ENCODE measurements at regions not wholly inside any gene's neighbourhood (a gene's known extent, or its start where the extent isn't known, plus 50 kb on each side); places are given as distances from the start of the nearest gene placed in this dataset.
"Not testable (repeated sequence)": the region's sequence is repeated elsewhere in the genome, so short reads cannot be mapped to it uniquely, and the experiment has no call there.

DNA sequence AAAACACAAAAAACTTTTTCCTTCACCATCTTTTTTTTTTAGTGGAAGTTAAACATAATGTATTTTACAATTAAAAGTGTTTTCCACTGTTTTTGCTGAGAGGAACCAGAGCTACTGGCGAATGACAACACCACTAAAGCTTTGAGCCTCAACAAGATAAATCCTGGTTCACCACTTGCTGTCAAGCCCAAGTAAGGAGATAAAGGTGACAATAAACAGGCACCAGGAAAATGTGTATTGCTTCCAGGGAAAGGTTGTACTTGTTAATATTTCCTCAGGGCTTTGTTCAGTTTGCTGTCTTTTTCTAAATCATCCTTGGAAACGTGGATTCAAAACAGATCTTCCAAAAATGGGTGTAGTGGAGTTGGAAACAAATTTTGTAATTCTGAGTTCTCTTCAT, 109.9 kb upstream of the ANKRD30A start:
- no peak overlapping the region for H3K9ac ChIP-seq (ENCODE audit: low read length)
- peaks cover 0 to 4% (median 0%) of the 10 kb centered on the region in 3 donors for H3K9me3 ChIP-seq (ENCODE audit: control extremely low read depth in 1 of 3, control insufficient read depth in 2 of 3, insufficient read depth in 1 of 3, low read length in 2 of 3)
- H3K4me1 Mint-ChIP-seq: no peaks in the 10 kb centered on the region
- H3K4me1 ChIP-seq (ENCODE audit: control insufficient read depth in 2 of 2, insufficient read depth in 2 of 2, low read length in 2 of 2): no peaks in the 10 kb centered on the region
- no CpG with 5 or more reads among the region's 2 CpGs for WGBS (ENCODE audit: insufficient coverage)
- H2AFZ ChIP-seq (ENCODE audit: insufficient read depth, low read depth, low read length, poor library complexity, severe bottlenecking): no peak overlapping the region
- ChIA-PET CTCF (no interaction called here), POLR2A (no interaction called here)
- H3K36me3 ChIP-seq (replicated peaks in 1 of 2; ENCODE audit: control extremely low read depth in 1 of 2, control insufficient read depth in 1 of 2, extremely low read depth in 1 of 2, insufficient read depth in 2 of 2, low read length in 1 of 2): no peaks in the 10 kb centered on the region
- no peak for ATAC-seq (ENCODE audit: low read depth)
- no peak overlapping the region for H3K27ac Mint-ChIP-seq
- H3K4me2 ChIP-seq (replicated peaks; ENCODE audit: low read depth, low read length, poor library complexity, severe bottlenecking): no peak overlapping the region
- no peak overlapping the region for H3K4me3 ChIP-seq (ENCODE audit: control extremely low read depth in 1 of 5, extremely low read depth in 1 of 5, insufficient read depth in 1 of 5, low read depth in 2 of 5, low read length in 4 of 5)
- no peak for TF ChIP-seq EZH2 (IDR thresholded peaks at IDR 0.05; ENCODE audit: borderline replicate concordance, insufficient read depth, low read depth, low read length, poor library complexity, severe bottlenecking)
- TF ChIP-seq, protein P1, sequence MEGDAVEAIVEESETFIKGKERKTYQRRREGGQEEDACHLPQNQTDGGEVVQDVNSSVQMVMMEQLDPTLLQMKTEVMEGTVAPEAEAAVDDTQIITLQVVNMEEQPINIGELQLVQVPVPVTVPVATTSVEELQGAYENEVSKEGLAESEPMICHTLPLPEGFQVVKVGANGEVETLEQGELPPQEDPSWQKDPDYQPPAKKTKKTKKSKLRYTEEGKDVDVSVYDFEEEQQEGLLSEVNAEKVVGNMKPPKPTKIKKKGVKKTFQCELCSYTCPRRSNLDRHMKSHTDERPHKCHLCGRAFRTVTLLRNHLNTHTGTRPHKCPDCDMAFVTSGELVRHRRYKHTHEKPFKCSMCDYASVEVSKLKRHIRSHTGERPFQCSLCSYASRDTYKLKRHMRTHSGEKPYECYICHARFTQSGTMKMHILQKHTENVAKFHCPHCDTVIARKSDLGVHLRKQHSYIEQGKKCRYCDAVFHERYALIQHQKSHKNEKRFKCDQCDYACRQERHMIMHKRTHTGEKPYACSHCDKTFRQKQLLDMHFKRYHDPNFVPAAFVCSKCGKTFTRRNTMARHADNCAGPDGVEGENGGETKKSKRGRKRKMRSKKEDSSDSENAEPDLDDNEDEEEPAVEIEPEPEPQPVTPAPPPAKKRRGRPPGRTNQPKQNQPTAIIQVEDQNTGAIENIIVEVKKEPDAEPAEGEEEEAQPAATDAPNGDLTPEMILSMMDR (IDR thresholded peaks at IDR 0.05): no peak
- DNase-seq: no peak
- intact Hi-C loops (cut with micrococcal nuclease): no loop called here
- H3K27me3 ChIP-seq (replicated peaks in 1 of 4; ENCODE audit: control extremely low read depth in 1 of 4, control insufficient read depth in 3 of 4, insufficient read depth in 4 of 4, low read length in 3 of 4): no peaks in the 10 kb centered on the region
- H4K20me1 ChIP-seq (ENCODE audit: control insufficient read depth, insufficient read depth, low read length, poor library complexity, severe bottlenecking): no peaks in the 10 kb centered on the region
- no peak overlapping the region for H3K27ac ChIP-seq (ENCODE audit: low read length in 2 of 2)
- no peaks in the 10 kb centered on the region for H3K27me3 Mint-ChIP-seq
- no peak overlapping the region for H3K4me3 Mint-ChIP-seq
- H3K9me3 Mint-ChIP-seq (ENCODE audit: insufficient read depth): peaks cover 8% of the 10 kb centered on the region
- no peaks in the 10 kb centered on the region for H3K79me2 ChIP-seq (ENCODE audit: control insufficient read depth, insufficient read depth, low read length)

- Mint-ChIP-seq H3K27me3 (no peaks in the 10 kb centered on the region), H3K4me1 (no peaks in the 10 kb centered on the region), H3K27ac (no peak overlapping the region), H3K9me3 (ENCODE audit: insufficient read depth) (peaks cover 7% of the 10 kb centered on the region), H3K4me3 (no peak overlapping the region)
- H2AFZ ChIP-seq (ENCODE audit: insufficient read depth, low read depth, low read length, poor library complexity, severe bottlenecking): no peak overlapping the region
- H3K4me3 ChIP-seq (ENCODE audit: control extremely low read depth in 1 of 5, extremely low read depth in 1 of 5, insufficient read depth in 1 of 5, low read depth in 2 of 5, low read length in 4 of 5): no peak overlapping the region
- ATAC-seq (ENCODE audit: low read depth) (no peak), DNase-seq (no peak)
- WGBS (ENCODE audit: insufficient coverage): 76% methylated on average over 4 of the region's 7 CpGs
- POLR2A ChIA-PET: no interaction called here
- H3K27ac ChIP-seq (ENCODE audit: low read length in 2 of 2): no peak overlapping the region
- H4K20me1 ChIP-seq (ENCODE audit: control insufficient read depth, insufficient read depth, low read length, poor library complexity, severe bottlenecking): no peaks in the 10 kb centered on the region
- intact Hi-C loops (cut with micrococcal nuclease): no loop called here
- no peaks in the 10 kb centered on the region for H3K79me2 ChIP-seq (ENCODE audit: control insufficient read depth, insufficient read depth, low read length)
- H3K36me3 ChIP-seq (replicated peaks in 1 of 2; ENCODE audit: control extremely low read depth in 1 of 2, control insufficient read depth in 1 of 2, extremely low read depth in 1 of 2, insufficient read depth in 2 of 2, low read length in 1 of 2): no peaks in the 10 kb centered on the region
- no peak for TF ChIP-seq EZH2 (IDR thresholded peaks at IDR 0.05; ENCODE audit: borderline replicate concordance, insufficient read depth, low read depth, low read length, poor library complexity, severe bottlenecking)
- TF ChIP-seq, protein P1 (IDR thresholded peaks at IDR 0.05): no peak
- H3K4me1 ChIP-seq (ENCODE audit: control insufficient read depth in 2 of 2, insufficient read depth in 2 of 2, low read length in 2 of 2): no peaks in the 10 kb centered on the region
- H3K4me2 ChIP-seq (replicated peaks; ENCODE audit: low read depth, low read length, poor library complexity, severe bottlenecking): no peak overlapping the region
- H3K9ac ChIP-seq (ENCODE audit: low read length): no peak overlapping the region
- H3K9me3 ChIP-seq (ENCODE audit: control extremely low read depth in 1 of 3, control insufficient read depth in 2 of 3, insufficient read depth in 1 of 3, low read length in 2 of 3): peaks cover 0 to 3% (median 1%) of the 10 kb centered on the region in 3 donors
- CTCF ChIA-PET: no interaction called here
- H3K27me3 ChIP-seq (replicated peaks in 1 of 4; ENCODE audit: control extremely low read depth in 1 of 4, control insufficient read depth in 3 of 4, insufficient read depth in 4 of 4, low read length in 3 of 4): no peaks in the 10 kb centered on the region
Observed at GRCh38 chr10:37010741-37011140, 114.7 kb upstream of the ANKRD30A start.

GRCh38 chr10:37008276-37008675, 117.1 kb upstream of the ANKRD30A start:
- ATAC-seq (ENCODE audit: low read depth); POLR2A ChIA-PET; H3K27ac Mint-ChIP-seq; H3K4me1 Mint-ChIP-seq; H3K4me1 ChIP-seq (ENCODE audit: control insufficient read depth in 2 of 2, insufficient read depth in 2 of 2, low read length in 2 of 2); CTCF ChIA-PET; H3K36me3 ChIP-seq (replicated peaks in 1 of 2; ENCODE audit: control extremely low read depth in 1 of 2, control insufficient read depth in 1 of 2, extremely low read depth in 1 of 2, insufficient read depth in 2 of 2, low read length in 1 of 2); H3K9me3 Mint-ChIP-seq (ENCODE audit: insufficient read depth); H3K9ac ChIP-seq (ENCODE audit: low read length); H3K79me2 ChIP-seq (ENCODE audit: control insufficient read depth, insufficient read depth, low read length); H3K27me3 ChIP-seq (replicated peaks in 1 of 4; ENCODE audit: control extremely low read depth in 1 of 4, control insufficient read depth in 3 of 4, insufficient read depth in 4 of 4, low read length in 3 of 4); intact Hi-C loops (cut with micrococcal nuclease); H3K4me3 ChIP-seq (ENCODE audit: control extremely low read depth in 1 of 5, extremely low read depth in 1 of 5, insufficient read depth in 1 of 5, low read depth in 2 of 5, low read length in 4 of 5); H2AFZ ChIP-seq (ENCODE audit: insufficient read depth, low read depth, low read length, poor library complexity, severe bottlenecking); H3K4me2 ChIP-seq (replicated peaks; ENCODE audit: low read depth, low read length, poor library complexity, severe bottlenecking); H3K9me3 ChIP-seq (ENCODE audit: control extremely low read depth in 1 of 3, control insufficient read depth in 2 of 3, insufficient read depth in 1 of 3, low read length in 2 of 3); DNase-seq; H3K27me3 Mint-ChIP-seq; H3K27ac ChIP-seq (ENCODE audit: low read length in 2 of 2); H3K4me3 Mint-ChIP-seq; H4K20me1 ChIP-seq (ENCODE audit: control insufficient read depth, insufficient read depth, low read length, poor library complexity, severe bottlenecking): not testable (repeated sequence)
- WGBS (ENCODE audit: insufficient coverage): 100% methylated on average over 1 of the region's 2 CpGs

All from B cell (primary cell).